ENCODE measurements at regions not wholly inside any gene's neighbourhood (a gene's known extent, or its start where the extent isn't known, plus 50 kb on each side); places are given as distances from the start of the nearest gene placed in this dataset.

GRCh38 chr12:87082756-87083155 is 826.6 kb upstream of the MGAT4C start:
- Histone ChIP-seq H3K27ac (no peak overlapping the region), H3K4me1 (replicated peaks in 1 of 2) (no peaks in the 10 kb centered on the region), H3K9me3 (replicated peaks in 1 of 3) (no peaks in the 10 kb centered on the region), H3K36me3 (replicated peaks in 1 of 2) (no peaks in the 10 kb centered on the region), H3K4me3 (no peak overlapping the region), H3K27me3 (no peaks in the 10 kb centered on the region)
- WGBS, 4 donors: 80 to 85% (median 82%) methylated on average over 2 of the region's 2 CpGs
- no peak for TF ChIP-seq POLR2A (IDR thresholded peaks at IDR 0.05)
- TF ChIP-seq, protein P1, sequence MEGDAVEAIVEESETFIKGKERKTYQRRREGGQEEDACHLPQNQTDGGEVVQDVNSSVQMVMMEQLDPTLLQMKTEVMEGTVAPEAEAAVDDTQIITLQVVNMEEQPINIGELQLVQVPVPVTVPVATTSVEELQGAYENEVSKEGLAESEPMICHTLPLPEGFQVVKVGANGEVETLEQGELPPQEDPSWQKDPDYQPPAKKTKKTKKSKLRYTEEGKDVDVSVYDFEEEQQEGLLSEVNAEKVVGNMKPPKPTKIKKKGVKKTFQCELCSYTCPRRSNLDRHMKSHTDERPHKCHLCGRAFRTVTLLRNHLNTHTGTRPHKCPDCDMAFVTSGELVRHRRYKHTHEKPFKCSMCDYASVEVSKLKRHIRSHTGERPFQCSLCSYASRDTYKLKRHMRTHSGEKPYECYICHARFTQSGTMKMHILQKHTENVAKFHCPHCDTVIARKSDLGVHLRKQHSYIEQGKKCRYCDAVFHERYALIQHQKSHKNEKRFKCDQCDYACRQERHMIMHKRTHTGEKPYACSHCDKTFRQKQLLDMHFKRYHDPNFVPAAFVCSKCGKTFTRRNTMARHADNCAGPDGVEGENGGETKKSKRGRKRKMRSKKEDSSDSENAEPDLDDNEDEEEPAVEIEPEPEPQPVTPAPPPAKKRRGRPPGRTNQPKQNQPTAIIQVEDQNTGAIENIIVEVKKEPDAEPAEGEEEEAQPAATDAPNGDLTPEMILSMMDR (IDR thresholded peaks at IDR 0.05): no peak
- DNase-seq: no peak
- intact Hi-C loops (cut with DNase I): no loop called here

- H3K9me3 ChIP-seq (replicated peaks in 1 of 3): no peaks in the 10 kb centered on the region
- no peak overlapping the region for H3K4me3 ChIP-seq
- no peaks in the 10 kb centered on the region for H3K27me3 ChIP-seq
- DNase-seq: no peak
- intact Hi-C loops (cut with DNase I): no loop called here
- no peaks in the 10 kb centered on the region for H3K4me1 ChIP-seq (replicated peaks in 1 of 2)
- H3K27ac ChIP-seq: no peak overlapping the region
- H3K36me3 ChIP-seq (replicated peaks in 1 of 2): no peaks in the 10 kb centered on the region
- TF ChIP-seq, protein P1 (IDR thresholded peaks at IDR 0.05): no peak
- TF ChIP-seq POLR2A (IDR thresholded peaks at IDR 0.05): no peak
- WGBS, 4 donors: 74 to 85% (median 79%) methylated on average over 2 of the region's 2 CpGs
Measured at GRCh38 chr12:87074781-87075180, 818.6 kb upstream of the MGAT4C start.

DNA sequence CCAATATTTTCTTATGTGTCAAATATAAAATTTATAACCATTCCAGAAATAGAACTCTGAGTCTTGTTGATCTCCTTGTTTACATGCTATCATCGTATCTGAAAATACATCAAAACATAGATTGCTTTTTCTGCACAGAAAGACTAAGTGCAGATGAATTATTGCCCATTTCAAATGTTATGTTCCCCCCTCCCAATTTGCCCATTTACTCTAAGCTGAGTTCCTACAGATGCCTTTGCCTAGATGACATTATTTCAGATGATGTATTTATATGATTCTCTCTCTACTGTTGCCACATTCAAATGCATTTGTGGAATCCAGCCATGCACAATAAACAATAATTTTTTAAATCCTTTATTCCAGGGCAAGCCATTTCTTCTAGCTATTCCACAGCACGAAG is 810.1 kb upstream of the MGAT4C start:
- no peak for DNase-seq
- 44 to 60% (median 46%) methylated on average over 2 of the region's 2 CpGs for WGBS, 4 donors
- intact Hi-C loops (cut with DNase I): no loop called here
- TF ChIP-seq, protein P1 (IDR thresholded peaks at IDR 0.05): no peak
- no peak for TF ChIP-seq POLR2A (IDR thresholded peaks at IDR 0.05)
- Histone ChIP-seq H3K27ac (no peak overlapping the region), H3K4me1 (replicated peaks in 1 of 2) (no peaks in the 10 kb centered on the region), H3K9me3 (replicated peaks in 1 of 3) (no peaks in the 10 kb centered on the region), H3K27me3 (no peaks in the 10 kb centered on the region), H3K36me3 (replicated peaks in 1 of 2) (no peaks in the 10 kb centered on the region), H3K4me3 (no peak overlapping the region)

- Histone ChIP-seq H3K27me3 (no peaks in the 10 kb centered on the region), H3K4me1 (replicated peaks in 1 of 2) (no peaks in the 10 kb centered on the region), H3K4me3 (no peak overlapping the region), H3K27ac (no peak overlapping the region), H3K9me3 (replicated peaks in 1 of 3) (no peaks in the 10 kb centered on the region), H3K36me3 (replicated peaks in 1 of 2) (no peaks in the 10 kb centered on the region)
- intact Hi-C loops (cut with DNase I): no loop called here
- TF ChIP-seq POLR2A (IDR thresholded peaks at IDR 0.05): no peak
- TF ChIP-seq, protein P1 (IDR thresholded peaks at IDR 0.05): no peak
- WGBS, 4 donors: 58 to 70% (median 66%) methylated on average over 1 of the region's 1 CpG
- DNase-seq: no peak
Measured at GRCh38 chr12:87059231-87059630, 803.0 kb upstream of the MGAT4C start.
